HG02588 (cell line): ENCODE measurements at regions not wholly inside any gene's neighbourhood (a gene's known extent, or its start where the extent isn't known, plus 50 kb on each side); places are given as distances from the start of the nearest gene placed in this dataset.

Experiments used
- ATAC-seq: cut with Tn5 transposase; IDR thresholded peaks from one replicate; pipeline ENCODE4 v1.9.1; 2021; ENCODE audit warnings: mild to moderate bottlenecking, moderate library complexity; ENCODE audit not compliant: unreplicated experiment

- ATAC-seq, result no peak
Observed at GRCh38 chr9:2991292-2991691, 147.4 kb upstream of the PUM3 start.

GRCh38 chr9:2987679-2988078, 143.8 kb upstream of the PUM3 start:
- no peak for ATAC-seq

GRCh38 chr9:2985343-2985742, 141.4 kb upstream of the PUM3 start:
- no peak for ATAC-seq

- no peak for ATAC-seq
Observed at GRCh38 chr9:2984491-2984890, 140.6 kb upstream of the PUM3 start.

GRCh38 chr9:2979957-2980610, 136.2 kb upstream of the PUM3 start:
- no peak for ATAC-seq

- no peak for ATAC-seq
Observed at GRCh38 chr9:2972475-2972874, 128.6 kb upstream of the PUM3 start.

- ATAC-seq, result no peak
Observed at GRCh38 chr9:2970864-2971263, 127.0 kb upstream of the PUM3 start.

GRCh38 chr9:2967766-2968165, 123.9 kb upstream of the PUM3 start:
- ATAC-seq, result no peak

GRCh38 chr9:2966565-2967300, 122.8 kb upstream of the PUM3 start:
- no peak for ATAC-seq

GRCh38 chr9:2964470-2964869, 120.6 kb upstream of the PUM3 start:
- no peak for ATAC-seq

GRCh38 chr9:2963307-2963706, 119.4 kb upstream of the PUM3 start:
- ATAC-seq, result no peak

- ATAC-seq, result no peak
Observed at GRCh38 chr9:2962471-2963172, 118.7 kb upstream of the PUM3 start.

GRCh38 chr9:2958219-2958618, 114.3 kb upstream of the PUM3 start:
- ATAC-seq, result no peak

- no peak for ATAC-seq
Observed at GRCh38 chr9:2957656-2958200, 113.8 kb upstream of the PUM3 start.

GRCh38 chr9:2955575-2955974, 111.7 kb upstream of the PUM3 start:
- ATAC-seq, result no peak

- ATAC-seq, result no peak
Observed at GRCh38 chr9:2939368-2939767, 95.5 kb upstream of the PUM3 start.

GRCh38 chr9:2936221-2936620, 92.3 kb upstream of the PUM3 start:
- ATAC-seq, result no peak

GRCh38 chr9:2934883-2935282, 91.0 kb upstream of the PUM3 start:
- ATAC-seq, result no peak

- no peak for ATAC-seq
Observed at GRCh38 chr9:2934241-2934650, 90.4 kb upstream of the PUM3 start.

- ATAC-seq, result no peak
Observed at GRCh38 chr9:2933165-2934095, 89.5 kb upstream of the PUM3 start.

- no peak for ATAC-seq
Observed at GRCh38 chr9:2928411-2928810, 84.5 kb upstream of the PUM3 start.
